DOHH2 (cell line): ENCODE measurements at regions not wholly inside any gene's neighbourhood (a gene's known extent, or its start where the extent isn't known, plus 50 kb on each side); places are given as distances from the start of the nearest gene placed in this dataset.

Source experiments
- H3F3A ChIP-seq: fragments of 200-600 bp; sonication (generic), shearing (Covaris generic); 2 replicates; pipeline ENCODE4 v1.6.0; 2016; ENCODE audit warnings: antibody characterized with exemption, mild to moderate bottlenecking; ENCODE audit not compliant: control insufficient read depth, insufficient read depth
- H3K27ac ChIP-seq: fragments of 200-600 bp; sonication (generic); 2 replicates; pipeline ENCODE4 v1.5.1; 2014; ENCODE audit warnings: low read depth, mild to moderate bottlenecking, low read length, moderate library complexity
- H3K27me3 ChIP-seq: fragments of 200-600 bp; sonication (generic); 2 replicates; pipeline ENCODE4 v1.6.1; 2014; ENCODE audit warnings: mild to moderate bottlenecking, low read length, mixed read lengths; ENCODE audit not compliant: control insufficient read depth
- H3K36me3 ChIP-seq: fragments of 200-600 bp; sonication (generic); 2 replicates; pipeline ENCODE4 v1.6.1; 2014; ENCODE audit warnings: mild to moderate bottlenecking, low read length, moderate library complexity, mixed read lengths; ENCODE audit not compliant: control insufficient read depth
- H3K4me1 ChIP-seq: fragments of 200-600 bp; sonication (generic); 2 replicates; pipeline ENCODE4 v1.6.1; 2014; ENCODE audit warnings: mild to moderate bottlenecking, low read length, mixed read lengths; ENCODE audit not compliant: control insufficient read depth
- H3K4me2 ChIP-seq: fragments of 200-600 bp; sonication (generic); 2 replicates; pipeline ENCODE4 v1.6.0; 2014; ENCODE audit warnings: mild to moderate bottlenecking, low read length, moderate library complexity
- H3K4me3 ChIP-seq: fragments of 200-600 bp; sonication (generic); 2 replicates; pipeline ENCODE4 v1.5.1; 2014; ENCODE audit warnings: mild to moderate bottlenecking, low read length, mixed read lengths
- H3K79me2 ChIP-seq: fragments of 200-600 bp; sonication (generic); 2 replicates; pipeline ENCODE4 v1.6.1; 2014; ENCODE audit warnings: mild to moderate bottlenecking, low read length, mixed read lengths; ENCODE audit not compliant: control insufficient read depth
- H3K9me2 ChIP-seq: fragments of 200-600 bp; sonication (generic); replicated peaks from 2 replicates; pipeline ENCODE4 v1.6.1; 2014; ENCODE audit warnings: mild to moderate bottlenecking, low read length, mixed read lengths; ENCODE audit not compliant: control insufficient read depth
- H3K9me3 ChIP-seq: fragments of 200-600 bp; sonication (generic); 2 replicates; pipeline ENCODE4 v1.6.1; 2014; ENCODE audit warnings: antibody characterized with exemption, low read length, mixed read lengths; ENCODE audit not compliant: control insufficient read depth, insufficient read depth
- H4K20me1 ChIP-seq: fragments of 200-600 bp; sonication (generic); 2 replicates; pipeline ENCODE4 v1.6.0; 2014; ENCODE audit warnings: low read depth, mild to moderate bottlenecking, antibody characterized with exemption, low read length, moderate library complexity; ENCODE audit not compliant: control insufficient read depth, insufficient read depth
- CTCF ChIP-seq: fragments of 200-600 bp; sonication (generic); IDR thresholded peaks from one replicate; pipeline ENCODE4 v1.5.1; 2014; ENCODE audit warnings: antibody characterized with exemption, mild to moderate bottlenecking, low read depth, low read length; ENCODE audit not compliant: poor library complexity, severe bottlenecking
- EZH2phosphoT487 ChIP-seq: fragments of 200-600 bp; sonication (generic); IDR thresholded peaks from 2 replicates; pipeline ENCODE4 v1.6.1; 2017; ENCODE audit warnings: borderline replicate concordance, mild to moderate bottlenecking, antibody characterized with exemption, low read length, moderate library complexity, mixed read lengths

DNA sequence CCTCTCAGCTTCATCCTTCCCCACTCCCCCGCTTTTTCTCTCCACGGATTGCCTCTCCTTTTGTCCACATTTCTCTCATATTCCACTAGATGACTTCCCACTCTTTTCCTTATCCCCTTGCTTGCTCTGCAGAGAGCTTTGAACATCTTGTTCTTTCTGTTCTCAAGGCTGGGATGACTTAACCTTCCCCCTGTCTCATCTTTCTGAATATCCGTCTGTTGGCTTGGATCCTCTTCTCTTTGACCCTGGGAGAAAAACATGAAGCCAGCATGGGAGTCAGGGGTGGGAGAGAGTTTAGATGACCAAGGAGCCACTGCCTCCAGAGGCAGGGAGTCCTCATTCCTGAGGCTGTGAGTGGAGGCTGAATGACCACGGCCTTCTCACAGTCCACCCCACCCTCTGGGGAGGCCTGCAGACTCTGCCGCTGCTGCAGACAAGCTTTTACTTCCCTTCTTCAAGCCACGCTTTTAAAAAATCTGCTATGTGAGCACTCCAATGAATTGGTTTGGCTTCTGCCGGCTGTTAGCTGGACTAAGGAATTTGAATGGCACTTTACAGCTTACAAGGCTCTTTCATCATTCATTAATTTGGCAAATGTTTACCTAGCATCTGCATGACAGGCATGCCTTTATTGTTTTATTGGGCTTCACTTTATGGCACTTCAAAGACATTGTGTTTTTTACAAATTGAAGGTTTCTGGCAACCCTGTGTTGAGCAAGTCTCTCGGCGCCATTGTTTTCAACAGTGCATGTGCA lies 111.6 kb upstream of the SLC6A6 start:
- H3F3A ChIP-seq: no peaks in the 10 kb centered on the region
- no peaks in the 10 kb centered on the region for H3K9me3 ChIP-seq
- no peaks in the 10 kb centered on the region for H4K20me1 ChIP-seq
- H3K79me2 ChIP-seq: no peaks in the 10 kb centered on the region
- no peak overlapping the region for H3K4me3 ChIP-seq
- H3K4me2 ChIP-seq: no peak overlapping the region
- no peaks in the 10 kb centered on the region for H3K4me1 ChIP-seq
- no peaks in the 10 kb centered on the region for H3K9me2 ChIP-seq
- H3K27ac ChIP-seq: no peak overlapping the region
- no peaks in the 10 kb centered on the region for H3K36me3 ChIP-seq
- peaks cover 15% of the 10 kb centered on the region; the same call in 1 of the 2 replicates for H3K27me3 ChIP-seq
- no peak for TF ChIP-seq CTCF
- TF ChIP-seq EZH2phosphoT487: no peak

DNA sequence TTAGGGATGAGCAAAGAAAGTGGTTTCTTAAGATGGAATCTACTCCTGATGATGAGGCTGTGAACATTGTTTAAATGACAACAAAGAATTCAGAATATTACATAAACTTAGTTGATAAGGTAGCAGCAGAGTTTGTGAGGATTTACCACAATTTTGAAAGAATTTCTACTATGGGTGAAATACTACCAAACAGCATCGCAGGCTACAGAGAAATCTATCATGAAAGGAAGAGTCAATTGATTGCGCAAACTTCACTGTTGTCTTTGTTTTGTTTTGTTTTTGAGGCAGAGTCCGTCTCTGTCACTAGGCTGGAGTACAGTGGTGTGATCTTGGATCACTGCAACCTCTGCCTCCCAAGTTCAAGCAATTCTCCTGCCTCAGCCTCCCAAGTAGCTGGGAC lies 107.4 kb upstream of the SLC6A6 start:
- Histone ChIP-seq H3K4me1 (no peaks in the 10 kb centered on the region), H3K27me3 (peaks cover 9% of the 10 kb centered on the region; the same call in 1 of the 2 replicates), H3K4me2 (no peak overlapping the region), H3K79me2 (no peaks in the 10 kb centered on the region), H3K9me3 (no peaks in the 10 kb centered on the region), H3K27ac (no peak overlapping the region), H3F3A (no peaks in the 10 kb centered on the region), H3K4me3 (no peak overlapping the region), H3K9me2 (no peaks in the 10 kb centered on the region), H4K20me1 (no peaks in the 10 kb centered on the region), H3K36me3 (no peaks in the 10 kb centered on the region)
- TF ChIP-seq CTCF: no peak
- no peak for TF ChIP-seq EZH2phosphoT487

- H3K4me3 ChIP-seq: no peak overlapping the region
- H3K9me2 ChIP-seq: no peaks in the 10 kb centered on the region
- H3K4me2 ChIP-seq: no peak overlapping the region
- no peaks in the 10 kb centered on the region for H3K36me3 ChIP-seq
- no peaks in the 10 kb centered on the region for H3K4me1 ChIP-seq
- H3K79me2 ChIP-seq: no peaks in the 10 kb centered on the region
- H3K27me3 ChIP-seq: peaks cover 3% of the 10 kb centered on the region; the same call in 1 of the 2 replicates
- no peaks in the 10 kb centered on the region for H4K20me1 ChIP-seq
- no peak overlapping the region for H3K27ac ChIP-seq
- no peaks in the 10 kb centered on the region for H3K9me3 ChIP-seq
- TF ChIP-seq CTCF (no peak), EZH2phosphoT487 (no peak)
- H3F3A ChIP-seq: no peaks in the 10 kb centered on the region
Measured at GRCh38 chr3:14295801-14296200, 106.6 kb upstream of the SLC6A6 start.
